H1 (cell line): ENCODE measurements at regions not wholly inside any gene's neighbourhood (a gene's known extent, or its start where the extent isn't known, plus 50 kb on each side); places are given as distances from the start of the nearest gene placed in this dataset.

Experiments
- CBX8 ChIP-seq: fragments of 300-800, 300-1000 bp; sonication (generic); IDR thresholded peaks from 2 replicates; pipeline ENCODE4 v1.7.1; 2016; ENCODE audit warnings: low read depth, low read length, borderline replicate concordance
- POU5F1 ChIP-seq: IDR thresholded peaks from 2 replicates; pipeline ENCODE4 v1.6.1; 2011; ENCODE audit warnings: low read depth, mild to moderate bottlenecking, low read length, moderate library complexity
- RFX5 ChIP-seq: IDR thresholded peaks from 2 replicates; pipeline ENCODE4 v1.6.1; 2011; ENCODE audit warnings: low read depth, low read length, improper control_type of control experiment, borderline replicate concordance
- SAP30 ChIP-seq: fragments of 300-600 bp; sonication (generic); IDR thresholded peaks from 2 replicates; pipeline ENCODE4 v1.7.1; 2012; ENCODE audit warnings: low read length, moderate library complexity, mild to moderate bottlenecking, inconsistent platforms; ENCODE audit not compliant: insufficient read depth, insufficient replicate concordance
- SIX5 ChIP-seq: IDR thresholded peaks from 2 replicates; pipeline ENCODE4 v1.6.1; 2011; ENCODE audit warnings: mild to moderate bottlenecking, low read depth, low read length
- SUZ12 ChIP-seq: fragments of 200-600 bp; sonication (generic); IDR thresholded peaks from 2 replicates; pipeline ENCODE4 v1.6.1; 2012; ENCODE audit warnings: mild to moderate bottlenecking, inconsistent platforms, low read length, moderate library complexity, mixed read lengths
- TEAD4 ChIP-seq: IDR thresholded peaks from 2 replicates; pipeline ENCODE4 v1.6.1; 2012; ENCODE audit warnings: low read depth, low read length, inconsistent platforms, mixed read lengths
- TF ChIP-seq, protein P1 (sequence below): IDR thresholded peaks from 2 replicates; pipeline ENCODE4 v1.6.1; 2011; ENCODE audit warnings: low read length, improper control_type of control experiment

DNA sequence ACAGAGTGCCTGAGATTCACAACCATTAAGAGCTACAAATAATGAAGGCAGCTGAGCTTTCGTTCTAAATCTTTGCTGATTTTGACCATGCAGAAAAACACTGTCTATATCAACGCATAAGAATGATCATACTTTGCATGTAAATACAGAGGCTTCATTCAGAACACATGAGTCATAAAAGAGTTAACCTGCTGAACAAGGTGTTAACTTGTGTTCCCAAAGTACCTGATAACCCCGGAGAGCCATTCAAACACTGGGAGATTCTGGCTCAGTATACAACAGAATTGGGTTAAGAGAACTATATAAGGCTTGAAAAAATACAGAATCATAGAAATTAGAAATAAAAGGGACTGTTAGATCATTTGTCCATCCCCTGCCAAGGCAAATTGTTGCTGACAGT lies 964.3 kb upstream of the TENM3 start (continued):
- TF ChIP-seq, protein P1, sequence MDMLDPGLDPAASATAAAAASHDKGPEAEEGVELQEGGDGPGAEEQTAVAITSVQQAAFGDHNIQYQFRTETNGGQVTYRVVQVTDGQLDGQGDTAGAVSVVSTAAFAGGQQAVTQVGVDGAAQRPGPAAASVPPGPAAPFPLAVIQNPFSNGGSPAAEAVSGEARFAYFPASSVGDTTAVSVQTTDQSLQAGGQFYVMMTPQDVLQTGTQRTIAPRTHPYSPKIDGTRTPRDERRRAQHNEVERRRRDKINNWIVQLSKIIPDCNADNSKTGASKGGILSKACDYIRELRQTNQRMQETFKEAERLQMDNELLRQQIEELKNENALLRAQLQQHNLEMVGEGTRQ, result no peak
- TF ChIP-seq SAP30 (no peak), CBX8 (no peak), POU5F1 (no peak), TEAD4 (no peak), SIX5 (no peak), SUZ12 (no peak), RFX5 (no peak)
